ENCODE measurements at regions not wholly inside any gene's neighbourhood (a gene's known extent, or its start where the extent isn't known, plus 50 kb on each side); places are given as distances from the start of the nearest gene placed in this dataset.

DNA sequence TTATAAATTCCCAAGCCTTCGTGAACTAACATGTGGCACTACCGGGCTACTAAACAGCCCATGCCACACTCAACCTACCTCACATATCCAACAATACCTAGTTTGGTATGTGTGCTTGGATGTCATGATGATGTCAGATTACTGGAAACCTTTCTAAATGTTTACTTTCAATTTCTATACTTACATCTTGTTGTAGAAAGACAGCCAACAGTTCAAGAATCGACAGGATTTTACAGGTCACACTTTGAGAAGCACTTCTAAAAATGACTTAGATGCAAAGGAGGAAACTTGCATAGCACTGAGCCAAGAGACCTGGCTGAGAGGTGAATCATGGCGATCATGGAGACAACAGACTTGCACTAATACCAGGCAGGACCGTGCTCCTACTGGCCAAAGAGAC lies 209.9 kb downstream of the COL4A1 start:
- intact Hi-C loops (cut with DNase I; ENCODE audit: low total_unique reads) = no loop called here
- 60 to 66% methylated on average over 5 of the region's 5 CpGs for WGBS, 2 donors

DNA sequence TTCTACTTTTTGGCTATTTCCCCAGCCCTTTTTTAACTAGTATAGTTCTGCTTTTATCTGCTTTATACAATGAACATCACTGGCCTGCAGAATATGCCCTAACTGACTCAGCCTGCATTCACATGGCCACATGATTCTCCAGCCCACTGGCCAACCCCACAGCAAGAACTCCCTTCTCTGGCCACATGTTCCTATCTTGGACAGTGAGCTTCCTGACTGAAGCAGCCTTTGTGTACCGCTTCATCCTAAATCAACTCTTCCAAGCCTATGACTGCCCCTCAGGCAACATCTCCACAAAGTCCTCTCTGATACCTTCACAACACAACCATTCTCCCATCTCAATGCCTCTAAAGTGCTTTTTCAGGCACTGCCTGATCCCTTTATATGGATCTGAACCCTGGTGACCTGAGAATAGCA lies 214.1 kb downstream of the COL4A1 start:
- WGBS, 2 donors = 57 to 92% methylated on average over 1 of the region's 1 CpG
- no peak overlapping the region for H3K4me3 ChIP-seq (ENCODE audit: low read depth, poor library complexity, severe bottlenecking)
- no peak for TF ChIP-seq POLR2A (IDR thresholded peaks at IDR 0.05)
- TF ChIP-seq, protein P1, sequence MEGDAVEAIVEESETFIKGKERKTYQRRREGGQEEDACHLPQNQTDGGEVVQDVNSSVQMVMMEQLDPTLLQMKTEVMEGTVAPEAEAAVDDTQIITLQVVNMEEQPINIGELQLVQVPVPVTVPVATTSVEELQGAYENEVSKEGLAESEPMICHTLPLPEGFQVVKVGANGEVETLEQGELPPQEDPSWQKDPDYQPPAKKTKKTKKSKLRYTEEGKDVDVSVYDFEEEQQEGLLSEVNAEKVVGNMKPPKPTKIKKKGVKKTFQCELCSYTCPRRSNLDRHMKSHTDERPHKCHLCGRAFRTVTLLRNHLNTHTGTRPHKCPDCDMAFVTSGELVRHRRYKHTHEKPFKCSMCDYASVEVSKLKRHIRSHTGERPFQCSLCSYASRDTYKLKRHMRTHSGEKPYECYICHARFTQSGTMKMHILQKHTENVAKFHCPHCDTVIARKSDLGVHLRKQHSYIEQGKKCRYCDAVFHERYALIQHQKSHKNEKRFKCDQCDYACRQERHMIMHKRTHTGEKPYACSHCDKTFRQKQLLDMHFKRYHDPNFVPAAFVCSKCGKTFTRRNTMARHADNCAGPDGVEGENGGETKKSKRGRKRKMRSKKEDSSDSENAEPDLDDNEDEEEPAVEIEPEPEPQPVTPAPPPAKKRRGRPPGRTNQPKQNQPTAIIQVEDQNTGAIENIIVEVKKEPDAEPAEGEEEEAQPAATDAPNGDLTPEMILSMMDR (IDR thresholded peaks at IDR 0.05) = no peak
- no peak for DNase-seq (ENCODE audit: low spot score in 2 of 2)
- intact Hi-C loops (cut with DNase I; ENCODE audit: low total_unique reads) = no loop called here

More for the DNA sequence above, 209.9 kb downstream of the COL4A1 start:
- H3K4me3 ChIP-seq (ENCODE audit: low read depth, poor library complexity, severe bottlenecking) = no peak overlapping the region
- no peak for TF ChIP-seq POLR2A (IDR thresholded peaks at IDR 0.05)
- TF ChIP-seq, protein P1 (IDR thresholded peaks at IDR 0.05) = no peak
- no peak for DNase-seq (ENCODE audit: low spot score in 2 of 2)

DNA sequence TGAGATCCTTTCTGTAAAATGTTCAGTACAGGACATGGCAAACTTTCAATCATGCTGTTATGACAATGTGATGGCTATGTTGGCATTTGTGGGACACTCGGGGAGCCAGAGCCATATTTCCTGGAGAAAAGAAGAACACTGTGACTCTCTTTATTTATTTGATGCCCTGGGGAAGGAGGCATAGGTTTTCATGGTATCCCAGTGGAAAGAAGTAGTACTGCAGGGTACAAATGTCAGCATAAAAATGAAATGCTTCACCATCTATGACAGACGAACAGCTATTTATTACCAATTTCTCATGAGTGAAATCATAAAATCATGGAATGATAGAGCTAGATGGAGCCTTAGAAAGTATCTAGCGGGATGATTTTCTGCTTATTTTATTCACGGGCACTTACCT lies 217.1 kb downstream of the COL4A1 start:
- DNase-seq (ENCODE audit: low spot score in 2 of 2) = no peak
- H3K4me3 ChIP-seq (ENCODE audit: low read depth, poor library complexity, severe bottlenecking) = no peak overlapping the region
- TF ChIP-seq POLR2A (IDR thresholded peaks at IDR 0.05) = no peak
- TF ChIP-seq, protein P1 (IDR thresholded peaks at IDR 0.05) = no peak
- intact Hi-C loops (cut with DNase I; ENCODE audit: low total_unique reads) = no loop called here
- 69 to 75% methylated on average over 4 of the region's 4 CpGs for WGBS, 2 donors

DNA sequence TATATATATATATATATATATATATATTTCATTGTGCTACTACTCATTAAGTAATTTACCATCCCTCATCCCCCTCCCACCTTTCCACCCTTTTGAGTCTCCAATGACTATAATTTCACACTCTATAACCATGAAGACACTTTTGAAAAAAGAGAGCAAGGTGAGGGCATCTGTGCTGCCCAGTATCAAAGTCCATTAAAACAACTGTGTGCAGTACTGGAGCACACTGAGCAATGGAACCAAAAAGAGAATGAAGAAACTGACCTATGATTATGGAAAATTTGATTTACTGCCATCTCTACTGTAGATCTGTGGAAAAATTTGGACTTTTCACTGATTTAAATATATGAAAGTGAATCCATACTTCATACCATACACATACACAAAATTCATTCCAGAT lies 217.9 kb downstream of the COL4A1 start:
- TF ChIP-seq POLR2A (IDR thresholded peaks at IDR 0.05) = no peak
- TF ChIP-seq, protein P1 (IDR thresholded peaks at IDR 0.05) = no peak
- intact Hi-C loops (cut with DNase I; ENCODE audit: low total_unique reads) = no loop called here
- no peak for DNase-seq (ENCODE audit: low spot score in 2 of 2)
- H3K4me3 ChIP-seq (ENCODE audit: low read depth, poor library complexity, severe bottlenecking) = no peak overlapping the region

DNA sequence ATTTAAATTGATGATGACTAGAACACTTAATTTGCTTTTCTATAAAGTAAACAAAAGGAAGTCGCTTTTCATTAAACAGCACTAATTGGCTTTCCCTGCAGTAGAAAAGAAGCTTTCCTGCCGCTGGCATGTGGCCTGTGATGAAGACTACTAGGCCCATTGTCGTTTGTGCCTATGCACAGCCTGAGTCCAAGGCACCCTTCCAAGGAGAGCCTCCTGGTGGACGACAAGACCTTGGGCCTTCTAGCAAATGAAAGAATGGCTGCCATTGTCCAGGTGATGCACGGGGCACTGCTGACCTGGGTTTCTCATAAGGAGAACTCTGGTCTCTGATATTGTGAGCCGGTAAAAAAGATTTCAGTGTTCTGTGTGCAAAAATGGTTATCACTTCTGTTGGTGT lies 233.0 kb downstream of the COL4A1 start:
- no peak overlapping the region for H3K4me3 ChIP-seq (ENCODE audit: low read depth, poor library complexity, severe bottlenecking)
- intact Hi-C loops (cut with DNase I; ENCODE audit: low total_unique reads) = no loop called here
- TF ChIP-seq POLR2A (IDR thresholded peaks at IDR 0.05) = no peak
- TF ChIP-seq, protein P1 (IDR thresholded peaks at IDR 0.05) = no peak
- no peak for DNase-seq (ENCODE audit: low spot score in 2 of 2)
- WGBS, 2 donors = 77 to 88% methylated on average over 6 of the region's 6 CpGs

DNA sequence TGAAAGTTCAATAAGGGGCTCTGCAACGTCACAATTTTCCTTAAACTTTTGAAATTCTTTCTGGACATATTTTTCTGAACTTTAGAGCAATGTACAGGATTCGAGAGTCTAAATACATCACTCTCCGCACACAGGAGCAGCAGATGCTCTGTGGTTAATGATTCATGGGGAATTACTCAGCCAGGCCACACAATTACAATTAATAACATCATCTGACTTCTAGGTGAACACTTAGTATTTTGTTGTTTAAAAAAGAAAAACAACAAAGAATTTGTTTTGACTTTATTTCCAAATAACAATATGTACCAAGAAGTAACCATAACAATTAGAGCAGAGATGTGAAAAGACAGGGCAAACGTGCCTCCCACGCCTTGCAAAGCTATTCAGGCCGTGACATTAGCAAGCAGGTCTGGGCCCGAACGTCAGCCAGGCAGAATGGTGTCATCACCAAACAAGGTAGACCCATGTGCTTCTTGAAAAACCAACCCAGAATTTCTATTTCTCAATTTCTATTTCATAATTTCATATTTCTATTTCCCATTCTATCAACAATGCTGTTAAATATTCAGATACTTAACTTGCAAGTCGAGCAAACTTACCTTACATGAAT lies 236.3 kb downstream of the COL4A1 start:
- intact Hi-C loops (cut with DNase I; ENCODE audit: low total_unique reads) = no loop called here
- H3K4me3 ChIP-seq (ENCODE audit: low read depth, poor library complexity, severe bottlenecking) = no peak overlapping the region
- 66 to 69% methylated on average over 9 of the region's 9 CpGs for WGBS, 2 donors
- TF ChIP-seq, protein P1 (IDR thresholded peaks at IDR 0.05) = no peak
- TF ChIP-seq POLR2A (IDR thresholded peaks at IDR 0.05) = no peak
- no peak for DNase-seq (ENCODE audit: low spot score in 2 of 2)

All from lower leg skin (tissue), 4 donors.